ENCODE measurements at regions not wholly inside any gene's neighbourhood (a gene's known extent, or its start where the extent isn't known, plus 50 kb on each side); places are given as distances from the start of the nearest gene placed in this dataset.

DNA sequence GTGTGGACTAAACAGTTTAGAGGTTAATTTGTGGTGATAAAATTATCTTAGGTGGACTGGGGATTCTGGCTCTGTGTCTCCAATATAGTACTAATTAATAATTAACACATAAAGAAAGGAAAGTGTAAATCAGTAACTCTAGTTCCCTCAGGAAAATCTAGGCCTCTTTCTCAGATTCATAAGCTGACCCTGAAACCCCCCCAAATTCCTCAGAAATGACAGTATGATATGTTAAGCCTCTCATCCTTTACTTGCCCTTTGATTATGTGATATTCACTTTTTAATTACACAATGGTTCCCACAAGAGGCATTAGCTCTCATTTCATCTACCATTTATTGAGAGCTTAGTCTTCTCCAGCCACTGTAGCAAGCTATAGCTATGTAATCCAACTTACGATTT lies 636.2 kb upstream of the SEMA6A start (continued):
- no peak for TF ChIP-seq ZNF396 (CRISPR knock-in tag; IDR thresholded peaks at IDR 0.05; ENCODE audit: borderline replicate concordance)
- TF ChIP-seq, protein P1, sequence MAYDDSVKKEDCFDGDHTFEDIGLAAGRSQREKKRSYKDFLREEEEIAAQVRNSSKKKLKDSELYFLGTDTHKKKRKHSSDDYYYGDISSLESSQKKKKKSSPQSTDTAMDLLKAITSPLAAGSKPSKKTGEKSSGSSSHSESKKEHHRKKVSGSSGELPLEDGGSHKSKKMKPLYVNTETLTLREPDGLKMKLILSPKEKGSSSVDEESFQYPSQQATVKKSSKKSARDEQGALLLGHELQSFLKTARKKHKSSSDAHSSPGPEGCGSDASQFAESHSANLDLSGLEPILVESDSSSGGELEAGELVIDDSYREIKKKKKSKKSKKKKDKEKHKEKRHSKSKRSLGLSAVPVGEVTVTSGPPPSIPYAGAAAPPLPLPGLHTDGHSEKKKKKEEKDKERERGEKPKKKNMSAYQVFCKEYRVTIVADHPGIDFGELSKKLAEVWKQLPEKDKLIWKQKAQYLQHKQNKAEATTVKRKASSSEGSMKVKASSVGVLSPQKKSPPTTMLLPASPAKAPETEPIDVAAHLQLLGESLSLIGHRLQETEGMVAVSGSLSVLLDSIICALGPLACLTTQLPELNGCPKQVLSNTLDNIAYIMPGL (CRISPR knock-in tag; IDR thresholded peaks at IDR 0.05): no peak
- TF ChIP-seq ZNF423 (CRISPR knock-in tag; IDR thresholded peaks at IDR 0.05): no peak
- TF ChIP-seq TP53 (CRISPR knock-in tag; IDR thresholded peaks at IDR 0.05): no peak
- no peak for TF ChIP-seq NR2C2 (CRISPR knock-in tag; IDR thresholded peaks at IDR 0.05)
- TF ChIP-seq, protein P2, sequence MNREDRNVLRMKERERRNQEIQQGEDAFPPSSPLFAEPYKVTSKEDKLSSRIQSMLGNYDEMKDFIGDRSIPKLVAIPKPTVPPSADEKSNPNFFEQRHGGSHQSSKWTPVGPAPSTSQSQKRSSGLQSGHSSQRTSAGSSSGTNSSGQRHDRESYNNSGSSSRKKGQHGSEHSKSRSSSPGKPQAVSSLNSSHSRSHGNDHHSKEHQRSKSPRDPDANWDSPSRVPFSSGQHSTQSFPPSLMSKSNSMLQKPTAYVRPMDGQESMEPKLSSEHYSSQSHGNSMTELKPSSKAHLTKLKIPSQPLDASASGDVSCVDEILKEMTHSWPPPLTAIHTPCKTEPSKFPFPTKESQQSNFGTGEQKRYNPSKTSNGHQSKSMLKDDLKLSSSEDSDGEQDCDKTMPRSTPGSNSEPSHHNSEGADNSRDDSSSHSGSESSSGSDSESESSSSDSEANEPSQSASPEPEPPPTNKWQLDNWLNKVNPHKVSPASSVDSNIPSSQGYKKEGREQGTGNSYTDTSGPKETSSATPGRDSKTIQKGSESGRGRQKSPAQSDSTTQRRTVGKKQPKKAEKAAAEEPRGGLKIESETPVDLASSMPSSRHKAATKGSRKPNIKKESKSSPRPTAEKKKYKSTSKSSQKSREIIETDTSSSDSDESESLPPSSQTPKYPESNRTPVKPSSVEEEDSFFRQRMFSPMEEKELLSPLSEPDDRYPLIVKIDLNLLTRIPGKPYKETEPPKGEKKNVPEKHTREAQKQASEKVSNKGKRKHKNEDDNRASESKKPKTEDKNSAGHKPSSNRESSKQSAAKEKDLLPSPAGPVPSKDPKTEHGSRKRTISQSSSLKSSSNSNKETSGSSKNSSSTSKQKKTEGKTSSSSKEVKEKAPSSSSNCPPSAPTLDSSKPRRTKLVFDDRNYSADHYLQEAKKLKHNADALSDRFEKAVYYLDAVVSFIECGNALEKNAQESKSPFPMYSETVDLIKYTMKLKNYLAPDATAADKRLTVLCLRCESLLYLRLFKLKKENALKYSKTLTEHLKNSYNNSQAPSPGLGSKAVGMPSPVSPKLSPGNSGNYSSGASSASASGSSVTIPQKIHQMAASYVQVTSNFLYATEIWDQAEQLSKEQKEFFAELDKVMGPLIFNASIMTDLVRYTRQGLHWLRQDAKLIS (CRISPR knock-in tag; IDR thresholded peaks at IDR 0.05; ENCODE audit: borderline replicate concordance): no peak
- TF ChIP-seq, protein P3, sequence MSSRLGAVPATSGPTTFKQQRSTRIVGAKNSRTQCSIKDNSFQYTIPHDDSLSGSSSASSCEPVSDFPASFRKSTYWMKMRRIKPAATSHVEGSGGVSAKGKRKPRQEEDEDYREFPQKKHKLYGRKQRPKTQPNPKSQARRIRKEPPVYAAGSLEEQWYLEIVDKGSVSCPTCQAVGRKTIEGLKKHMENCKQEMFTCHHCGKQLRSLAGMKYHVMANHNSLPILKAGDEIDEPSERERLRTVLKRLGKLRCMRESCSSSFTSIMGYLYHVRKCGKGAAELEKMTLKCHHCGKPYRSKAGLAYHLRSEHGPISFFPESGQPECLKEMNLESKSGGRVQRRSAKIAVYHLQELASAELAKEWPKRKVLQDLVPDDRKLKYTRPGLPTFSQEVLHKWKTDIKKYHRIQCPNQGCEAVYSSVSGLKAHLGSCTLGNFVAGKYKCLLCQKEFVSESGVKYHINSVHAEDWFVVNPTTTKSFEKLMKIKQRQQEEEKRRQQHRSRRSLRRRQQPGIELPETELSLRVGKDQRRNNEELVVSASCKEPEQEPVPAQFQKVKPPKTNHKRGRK (CRISPR knock-in tag; IDR thresholded peaks at IDR 0.05; ENCODE audit: borderline replicate concordance): no peak

DNA sequence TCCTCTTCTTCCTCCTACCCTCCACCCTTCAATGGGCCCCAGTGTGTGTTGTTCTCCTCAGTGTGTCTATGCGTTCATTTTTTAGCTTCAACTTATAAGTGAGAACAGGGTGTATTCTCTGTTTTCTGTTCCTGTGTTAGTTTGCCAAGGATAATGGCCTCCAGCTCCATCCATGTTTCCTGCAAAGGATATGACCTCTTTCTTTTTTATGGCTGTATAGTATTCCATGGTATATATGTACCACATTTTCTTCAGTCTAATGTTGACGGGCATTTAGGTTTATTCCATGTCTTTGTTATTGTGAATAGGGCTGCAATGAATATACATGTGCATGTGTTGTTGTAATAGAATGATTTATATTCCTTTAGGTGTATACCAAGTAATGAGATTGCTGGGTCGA lies 634.9 kb upstream of the SEMA6A start:
- no peak for TF ChIP-seq NFATC4 (CRISPR knock-in tag; IDR thresholded peaks at IDR 0.05)
- no peak for TF ChIP-seq ESRRA (CRISPR knock-in tag; IDR thresholded peaks at IDR 0.05; ENCODE audit: borderline replicate concordance)
- TF ChIP-seq, protein P4, sequence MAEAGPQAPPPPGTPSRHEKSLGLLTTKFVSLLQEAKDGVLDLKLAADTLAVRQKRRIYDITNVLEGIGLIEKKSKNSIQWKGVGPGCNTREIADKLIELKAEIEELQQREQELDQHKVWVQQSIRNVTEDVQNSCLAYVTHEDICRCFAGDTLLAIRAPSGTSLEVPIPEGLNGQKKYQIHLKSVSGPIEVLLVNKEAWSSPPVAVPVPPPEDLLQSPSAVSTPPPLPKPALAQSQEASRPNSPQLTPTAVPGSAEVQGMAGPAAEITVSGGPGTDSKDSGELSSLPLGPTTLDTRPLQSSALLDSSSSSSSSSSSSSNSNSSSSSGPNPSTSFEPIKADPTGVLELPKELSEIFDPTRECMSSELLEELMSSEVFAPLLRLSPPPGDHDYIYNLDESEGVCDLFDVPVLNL (CRISPR knock-in tag; IDR thresholded peaks at IDR 0.05; ENCODE audit: borderline replicate concordance, low read depth): no peak
- CTCF ChIA-PET: no interaction called here
- Mint-ChIP-seq H3K27me3 (ENCODE audit: low read depth) (no peaks in the 10 kb centered on the region), H3K27ac (no peak overlapping the region), H3K36me3 (peaks cover 6% of the 10 kb centered on the region), H3K9me3 (peaks cover 11% of the 10 kb centered on the region), H3K4me3 (no peak overlapping the region), H3K4me1 (peaks cover 30% of the 10 kb centered on the region)
- POLR2A ChIA-PET: no interaction called here
- no peak for DNase-seq (ENCODE audit: low spot score)
- no peak for ATAC-seq

DNA sequence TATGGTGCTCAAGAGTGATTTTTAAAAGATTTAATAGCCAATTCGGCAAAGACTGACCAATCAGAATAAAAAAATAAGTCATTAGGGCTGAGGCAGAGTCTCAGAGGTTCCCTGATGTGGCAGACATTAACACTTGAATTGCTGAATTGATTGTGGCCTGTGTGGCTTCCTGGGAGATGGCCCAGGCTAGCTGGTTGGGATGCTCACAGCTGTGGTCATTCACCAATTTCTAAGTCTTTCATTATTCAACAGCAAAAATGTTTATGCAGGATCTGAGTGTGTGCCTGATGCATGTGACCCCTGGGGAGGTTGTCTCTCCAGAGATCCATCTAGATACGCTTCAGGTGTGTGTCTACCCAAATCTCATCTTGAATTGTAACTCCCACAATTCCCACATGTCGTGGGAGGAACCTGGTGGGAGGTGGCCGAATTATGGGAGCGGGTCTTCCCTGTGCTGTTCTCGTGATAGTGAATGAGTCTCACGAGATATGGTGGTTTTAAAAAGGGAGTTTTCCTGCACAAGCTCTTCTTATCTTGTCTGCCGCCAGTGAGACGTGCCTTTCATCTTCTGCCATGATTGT lies 632.6 kb upstream of the SEMA6A start:
- Mint-ChIP-seq H3K27me3 (ENCODE audit: low read depth) (no peaks in the 10 kb centered on the region), H3K4me3 (no peak overlapping the region), H3K27ac (peak overlapping the region; percentile 50; the same call in 1 of the 2 replicates), H3K36me3 (peaks cover 6% of the 10 kb centered on the region), H3K4me1 (peaks cover 36% of the 10 kb centered on the region), H3K9me3 (peaks cover 11% of the 10 kb centered on the region)
- ChIA-PET CTCF (interaction anchor here (1.7 kb wide), 1 partner anchor 11 kb away, joined by 6 read pairs; no protein-coding TSS in a partner anchor), POLR2A (no interaction called here)
- DNase-seq (ENCODE audit: low spot score) (peak; percentile 16), ATAC-seq (peak; percentile 94)
- TF ChIP-seq, protein P3 (CRISPR knock-in tag; IDR thresholded peaks at IDR 0.05; ENCODE audit: borderline replicate concordance): no peak
- TF ChIP-seq OVOL2 (CRISPR knock-in tag; IDR thresholded peaks at IDR 0.05; ENCODE audit: borderline replicate concordance) (no peak), ZBTB21 (CRISPR knock-in tag; IDR thresholded peaks at IDR 0.05; ENCODE audit: borderline replicate concordance) (no peak), TCF7 (CRISPR knock-in tag; IDR thresholded peaks at IDR 0.05; ENCODE audit: low read depth) (no peak), ETV6 (CRISPR knock-in tag; IDR thresholded peaks at IDR 0.05) (peak; percentile 31; the same call in 1 of the 2 replicates), ZNF396 (CRISPR knock-in tag; IDR thresholded peaks at IDR 0.05; ENCODE audit: borderline replicate concordance) (no peak), IRF2 (CRISPR knock-in tag; IDR thresholded peaks at IDR 0.05; ENCODE audit: borderline replicate concordance, low read depth) (no peak)
- TF ChIP-seq, protein P5, sequence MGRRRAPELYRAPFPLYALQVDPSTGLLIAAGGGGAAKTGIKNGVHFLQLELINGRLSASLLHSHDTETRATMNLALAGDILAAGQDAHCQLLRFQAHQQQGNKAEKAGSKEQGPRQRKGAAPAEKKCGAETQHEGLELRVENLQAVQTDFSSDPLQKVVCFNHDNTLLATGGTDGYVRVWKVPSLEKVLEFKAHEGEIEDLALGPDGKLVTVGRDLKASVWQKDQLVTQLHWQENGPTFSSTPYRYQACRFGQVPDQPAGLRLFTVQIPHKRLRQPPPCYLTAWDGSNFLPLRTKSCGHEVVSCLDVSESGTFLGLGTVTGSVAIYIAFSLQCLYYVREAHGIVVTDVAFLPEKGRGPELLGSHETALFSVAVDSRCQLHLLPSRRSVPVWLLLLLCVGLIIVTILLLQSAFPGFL (CRISPR knock-in tag; IDR thresholded peaks at IDR 0.05; ENCODE audit: borderline replicate concordance): no peak
- TF ChIP-seq, protein P2 (CRISPR knock-in tag; IDR thresholded peaks at IDR 0.05; ENCODE audit: borderline replicate concordance): no peak
